ENCODE measurements at regions not wholly inside any gene's neighbourhood (a gene's known extent, or its start where the extent isn't known, plus 50 kb on each side); places are given as distances from the start of the nearest gene placed in this dataset.
A peak's percentile ranks its signal among the peaks of the same experiment; 100 is the strongest.
"Not testable (repeated sequence)": the region's sequence is repeated elsewhere in the genome, so short reads cannot be mapped to it uniquely, and the experiment has no call there.

GRCh38 chr4:3613967-3614730 is 81.9 kb upstream of the LRPAP1 start:
- DNase-seq (ENCODE audit: low spot score) = peak; percentile 65

- DNase-seq (ENCODE audit: low spot score) = no peak
These were observed 80.7 kb upstream of the LRPAP1 start for GRCh38 chr4:3612934-3613333.

- no peak for DNase-seq (ENCODE audit: low spot score)
These were observed 80.1 kb upstream of the LRPAP1 start for GRCh38 chr4:3612281-3612680.

GRCh38 chr4:3611778-3612177 is 79.6 kb upstream of the LRPAP1 start:
- no peak for DNase-seq (ENCODE audit: low spot score)

GRCh38 chr4:3610851-3611250 is 78.6 kb upstream of the LRPAP1 start:
- DNase-seq (ENCODE audit: low spot score) = not testable (repeated sequence)

GRCh38 chr4:3609905-3610304 is 77.7 kb upstream of the LRPAP1 start:
- DNase-seq (ENCODE audit: low spot score) = not testable (repeated sequence)

- no peak for DNase-seq (ENCODE audit: low spot score)
These were observed 75.7 kb upstream of the LRPAP1 start for GRCh38 chr4:3607690-3608552.

GRCh38 chr4:3606850-3607249 is 74.6 kb upstream of the LRPAP1 start:
- DNase-seq (ENCODE audit: low spot score) = not testable (repeated sequence)

- not testable (repeated sequence) for DNase-seq (ENCODE audit: low spot score)
These were observed 74.0 kb upstream of the LRPAP1 start for GRCh38 chr4:3606271-3606670.

- DNase-seq (ENCODE audit: low spot score) = no peak
These were observed 73.3 kb upstream of the LRPAP1 start for GRCh38 chr4:3605491-3605890.

GRCh38 chr4:3602886-3603645 is 70.8 kb upstream of the LRPAP1 start:
- not testable (repeated sequence) for DNase-seq (ENCODE audit: low spot score)

GRCh38 chr4:3601992-3602391 is 69.8 kb upstream of the LRPAP1 start:
- DNase-seq (ENCODE audit: low spot score) = no peak

- not testable (repeated sequence) for DNase-seq (ENCODE audit: low spot score)
These were observed 69.0 kb upstream of the LRPAP1 start for GRCh38 chr4:3601108-3601690.

GRCh38 chr4:3599951-3600350 is 67.7 kb upstream of the LRPAP1 start:
- peak; percentile 30 for DNase-seq (ENCODE audit: low spot score)

GRCh38 chr4:3598695-3599227 is 66.5 kb upstream of the LRPAP1 start:
- DNase-seq (ENCODE audit: low spot score) = no peak

- not testable (repeated sequence) for DNase-seq (ENCODE audit: low spot score)
These were observed 65.8 kb upstream of the LRPAP1 start for GRCh38 chr4:3597896-3598505.

GRCh38 chr4:3596957-3597733 is 64.9 kb upstream of the LRPAP1 start:
- DNase-seq (ENCODE audit: low spot score) = not testable (repeated sequence)

- DNase-seq (ENCODE audit: low spot score) = not testable (repeated sequence)
These were observed 63.5 kb upstream of the LRPAP1 start for GRCh38 chr4:3595627-3596291.

GRCh38 chr4:3594751-3595150 is 62.5 kb upstream of the LRPAP1 start:
- not testable (repeated sequence) for DNase-seq (ENCODE audit: low spot score)

Measured in iPS-NIHi11 (cell line).